Mucosa of rectum (tissue), 2 donors: ENCODE measurements at regions not wholly inside any gene's neighbourhood (a gene's known extent, or its start where the extent isn't known, plus 50 kb on each side); places are given as distances from the start of the nearest gene placed in this dataset.
"Not testable (repeated sequence)": the region's sequence is repeated elsewhere in the genome, so short reads cannot be mapped to it uniquely, and the experiment has no call there.

Source experiments
- H3K27ac ChIP-seq, 2 donors: one replicate each; pipeline ENCODE4 v1.7.0; 2013; ENCODE audit warnings: inconsistent platforms in 2 of 2, low read depth in 2 of 2, low read length in 2 of 2
- H3K27me3 ChIP-seq, 2 donors: one replicate each; pipeline ENCODE4 v1.7.0; 2013; ENCODE audit warnings: low read length in 2 of 2; ENCODE audit not compliant: control insufficient read depth in 2 of 2, insufficient read depth in 2 of 2
- H3K36me3 ChIP-seq, 2 donors: one replicate each; pipeline ENCODE4 v1.7.0; 2013; ENCODE audit warnings: low read length in 2 of 2; ENCODE audit not compliant: control insufficient read depth in 2 of 2, insufficient read depth in 2 of 2
- H3K4me1 ChIP-seq, 2 donors: one replicate each; pipeline ENCODE4 v1.7.0; 2013; ENCODE audit warnings: low read length in 2 of 2, mild to moderate bottlenecking in 1 of 2; ENCODE audit not compliant: control insufficient read depth in 2 of 2, insufficient read depth in 2 of 2
- H3K4me3 ChIP-seq, 2 donors: one replicate each; pipeline ENCODE4 v1.7.0; 2013; ENCODE audit warnings: low read length in 2 of 2
- H3K9ac ChIP-seq, 2 donors: one replicate each; pipeline ENCODE4 v1.7.0; 2013; ENCODE audit warnings: low read length in 2 of 2, low read depth in 1 of 2, mild to moderate bottlenecking in 1 of 2
- H3K9me3 ChIP-seq, 2 donors: one replicate each; pipeline ENCODE4 v1.7.0; 2013; ENCODE audit warnings: low read length in 2 of 2; ENCODE audit not compliant: control insufficient read depth in 2 of 2
- donor health status: healthy.
- donor health status: Normal muscosa, but diverticular disease.

GRCh38 chr2:145910416-145910815 is 1390.5 kb upstream of the ZEB2 start:
- Histone ChIP-seq H3K9ac (no peak overlapping the region), H3K27me3 (no peaks in the 10 kb centered on the region), H3K9me3 (no peaks in the 10 kb centered on the region), H3K27ac (no peak overlapping the region), H3K4me3 (no peak overlapping the region), H3K36me3 (no peaks in the 10 kb centered on the region), H3K4me1 (no peaks in the 10 kb centered on the region)

- no peaks in the 10 kb centered on the region for H3K36me3 ChIP-seq
- no peaks in the 10 kb centered on the region for H3K9me3 ChIP-seq
- no peaks in the 10 kb centered on the region for H3K27me3 ChIP-seq
- no peak overlapping the region for H3K9ac ChIP-seq
- H3K4me1 ChIP-seq = no peaks in the 10 kb centered on the region
- no peak overlapping the region for H3K4me3 ChIP-seq
- H3K27ac ChIP-seq = no peak overlapping the region
Measured at GRCh38 chr2:145909766-145910165, 1389.8 kb upstream of the ZEB2 start.

- Histone ChIP-seq H3K27me3 (no peaks in the 10 kb centered on the region), H3K9ac (no peak overlapping the region), H3K36me3 (no peaks in the 10 kb centered on the region), H3K4me1 (no peaks in the 10 kb centered on the region), H3K9me3 (no peaks in the 10 kb centered on the region), H3K4me3 (no peak overlapping the region), H3K27ac (no peak overlapping the region)
Measured at GRCh38 chr2:145909175-145909755, 1389.3 kb upstream of the ZEB2 start.

- Histone ChIP-seq H3K4me1 (no peaks in the 10 kb centered on the region), H3K27me3 (no peaks in the 10 kb centered on the region), H3K27ac (no peak overlapping the region), H3K9ac (no peak overlapping the region), H3K9me3 (no peaks in the 10 kb centered on the region), H3K36me3 (no peaks in the 10 kb centered on the region), H3K4me3 (no peak overlapping the region)
Measured at GRCh38 chr2:145906354-145906753, 1386.4 kb upstream of the ZEB2 start.

GRCh38 chr2:145905371-145905770 is 1385.5 kb upstream of the ZEB2 start:
- Histone ChIP-seq H3K4me1 (no peaks in the 10 kb centered on the region), H3K27me3 (no peaks in the 10 kb centered on the region), H3K36me3 (no peaks in the 10 kb centered on the region), H3K27ac (no peak overlapping the region), H3K9me3 (no peaks in the 10 kb centered on the region), H3K9ac (no peak overlapping the region), H3K4me3 (no peak overlapping the region)

- H3K9me3 ChIP-seq = no peaks in the 10 kb centered on the region
- no peaks in the 10 kb centered on the region for H3K27me3 ChIP-seq
- no peak overlapping the region for H3K4me3 ChIP-seq
- no peak overlapping the region for H3K9ac ChIP-seq
- H3K27ac ChIP-seq = no peak overlapping the region
- H3K36me3 ChIP-seq = no peaks in the 10 kb centered on the region
- H3K4me1 ChIP-seq = no peaks in the 10 kb centered on the region
Measured at GRCh38 chr2:145897151-145897550, 1377.2 kb upstream of the ZEB2 start.

- no peaks in the 10 kb centered on the region for H3K27me3 ChIP-seq
- no peaks in the 10 kb centered on the region for H3K9me3 ChIP-seq
- no peaks in the 10 kb centered on the region for H3K4me1 ChIP-seq
- no peak overlapping the region for H3K4me3 ChIP-seq
- H3K9ac ChIP-seq = no peak overlapping the region
- no peaks in the 10 kb centered on the region for H3K36me3 ChIP-seq
- H3K27ac ChIP-seq = no peak overlapping the region
Measured at GRCh38 chr2:145887915-145888314, 1368.0 kb upstream of the ZEB2 start.

- H3K36me3 ChIP-seq, H3K27ac ChIP-seq, H3K4me3 ChIP-seq, H3K9ac ChIP-seq, H3K4me1 ChIP-seq, H3K27me3 ChIP-seq, H3K9me3 ChIP-seq: not testable (repeated sequence)
Measured at GRCh38 chr2:145880997-145881396, 1361.1 kb upstream of the ZEB2 start.

GRCh38 chr2:145875016-145875415 is 1355.1 kb upstream of the ZEB2 start:
- Histone ChIP-seq H3K4me3 (no peak overlapping the region), H3K4me1 (no peaks in the 10 kb centered on the region), H3K36me3 (no peaks in the 10 kb centered on the region), H3K27me3 (no peaks in the 10 kb centered on the region), H3K9me3 (no peaks in the 10 kb centered on the region), H3K27ac (no peak overlapping the region), H3K9ac (no peak overlapping the region)

- Histone ChIP-seq H3K4me1 (no peaks in the 10 kb centered on the region), H3K27ac (no peak overlapping the region), H3K9ac (no peak overlapping the region), H3K9me3 (no peaks in the 10 kb centered on the region), H3K27me3 (no peaks in the 10 kb centered on the region), H3K36me3 (no peaks in the 10 kb centered on the region), H3K4me3 (no peak overlapping the region)
Measured at GRCh38 chr2:145874466-145874865, 1354.5 kb upstream of the ZEB2 start.

GRCh38 chr2:145864501-145864900 is 1344.6 kb upstream of the ZEB2 start:
- Histone ChIP-seq H3K9ac (no peak overlapping the region), H3K27me3 (no peaks in the 10 kb centered on the region), H3K27ac (no peak overlapping the region), H3K36me3 (no peaks in the 10 kb centered on the region), H3K4me3 (no peak overlapping the region), H3K4me1 (no peaks in the 10 kb centered on the region), H3K9me3 (no peaks in the 10 kb centered on the region)
